Hepatocyte (in vitro differentiated cells): ENCODE measurements at regions not wholly inside any gene's neighbourhood (a gene's known extent, or its start where the extent isn't known, plus 50 kb on each side); places are given as distances from the start of the nearest gene placed in this dataset.

Experiments used
- DNase-seq: peaks from one replicate; pipeline ENCODE4 v3.0.0-alpha.2; 2016; ENCODE audit warnings: low spot score
- H2AFZ ChIP-seq: fragments of 200-600 bp; sonication (generic); 2 replicates; pipeline ENCODE4 v1.6.0; 2016; ENCODE audit warnings: antibody characterized with exemption, mild to moderate bottlenecking
- H3K27ac ChIP-seq: fragments of 200-600 bp; sonication (generic); 2 replicates; pipeline ENCODE4 v1.5.1; 2016; ENCODE audit warnings: mild to moderate bottlenecking
- H3K27me3 ChIP-seq: fragments of 200-600 bp; sonication (generic); 2 replicates; pipeline ENCODE4 v1.6.1; 2016
- H3K36me3 ChIP-seq: fragments of 200-600 bp; sonication (generic); replicated peaks from 2 replicates; pipeline ENCODE4 v1.5.1; 2016; ENCODE audit warnings: low read depth; ENCODE audit not compliant: insufficient read depth
- H3K4me1 ChIP-seq: fragments of 200-600 bp; sonication (generic); 2 replicates; pipeline ENCODE4 v1.5.1; 2016; ENCODE audit warnings: mild to moderate bottlenecking, moderate library complexity; ENCODE audit not compliant: insufficient read depth
- H3K4me2 ChIP-seq: fragments of 200-600 bp; sonication (generic); 2 replicates; pipeline ENCODE4 v1.6.0; 2016
- H3K4me3 ChIP-seq: fragments of 200-600 bp; sonication (generic); 2 replicates; pipeline ENCODE4 v1.5.1; 2016; ENCODE audit warnings: mild to moderate bottlenecking
- H3K79me2 ChIP-seq: fragments of 200-600 bp; sonication (generic); 2 replicates; pipeline ENCODE4 v1.6.0; 2017; ENCODE audit warnings: mild to moderate bottlenecking
- H3K9me2 ChIP-seq: fragments of 200-600 bp; sonication (generic); replicated peaks from 2 replicates; pipeline ENCODE4 v1.6.0; 2017; ENCODE audit warnings: mild to moderate bottlenecking; ENCODE audit not compliant: insufficient read depth
- H3K9me3 ChIP-seq: fragments of 200-600 bp; sonication (generic); 2 replicates; pipeline ENCODE4 v1.5.1; 2016; ENCODE audit warnings: low read depth, mild to moderate bottlenecking
- H4K20me1 ChIP-seq: fragments of 200-600 bp; sonication (generic); 2 replicates; pipeline ENCODE4 v1.6.0; 2016; ENCODE audit warnings: mild to moderate bottlenecking; ENCODE audit not compliant: insufficient read depth, poor library complexity, severe bottlenecking
- CTCF ChIP-seq: fragments of 200-600 bp; sonication (generic); IDR thresholded peaks from 2 replicates; pipeline ENCODE4 v1.5.1; 2016; ENCODE audit warnings: antibody characterized with exemption, mild to moderate bottlenecking; ENCODE audit not compliant: poor library complexity
- EZH2 ChIP-seq: fragments of 200-600 bp; sonication (generic); IDR thresholded peaks from 2 replicates; pipeline ENCODE4 v1.6.1; 2016; ENCODE audit warnings: antibody characterized with exemption, mild to moderate bottlenecking, borderline replicate concordance
- EZH2phosphoT487 ChIP-seq: fragments of 200-600 bp; sonication (generic); IDR thresholded peaks from one replicate; pipeline ENCODE4 v1.6.1; 2018; ENCODE audit warnings: antibody characterized with exemption, mild to moderate bottlenecking, low read depth, moderate library complexity; ENCODE audit not compliant: unreplicated experiment, severe bottlenecking
- WGBS: methylation state at CpG from one replicate; pipeline ENCODE4 v1.1.6; 2016; ENCODE audit warnings: low lambda C conversion rate; ENCODE audit errors: missing lambda C conversion rate; 5-methylcytosine and 5-hydroxymethylcytosine counted together

DNA sequence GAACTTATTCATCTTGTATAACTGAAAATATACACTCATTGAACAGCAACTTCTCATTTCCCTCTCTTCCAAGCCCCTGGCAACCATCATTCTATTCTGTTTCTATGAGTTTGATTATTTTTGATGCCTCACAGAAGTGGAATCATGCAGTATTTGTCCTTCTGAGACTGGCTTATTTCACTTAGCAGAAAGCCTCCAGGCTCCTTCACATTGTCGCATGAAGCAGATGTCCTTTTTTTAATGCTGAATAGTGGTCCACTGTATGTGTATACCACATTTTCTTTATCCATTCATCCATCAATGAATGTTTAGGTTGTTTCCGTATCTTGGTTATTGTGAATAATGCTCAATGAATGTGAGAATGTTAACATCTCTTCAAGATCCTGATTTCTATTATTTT lies 238.2 kb upstream of the KLF14 start:
- Histone ChIP-seq H2AFZ (no peak overlapping the region), H3K27ac (no peak overlapping the region), H3K4me3 (no peak overlapping the region), H3K9me3 (no peaks in the 10 kb centered on the region), H3K27me3 (no peaks in the 10 kb centered on the region), H4K20me1 (no peaks in the 10 kb centered on the region), H3K9me2 (no peaks in the 10 kb centered on the region), H3K36me3 (no peaks in the 10 kb centered on the region), H3K79me2 (no peaks in the 10 kb centered on the region), H3K4me2 (no peak overlapping the region), H3K4me1 (no peaks in the 10 kb centered on the region)
- no peak for TF ChIP-seq CTCF
- no peak for TF ChIP-seq EZH2phosphoT487
- 97% methylated on average over 2 of the region's 2 CpGs for WGBS
- DNase-seq, result no peak

DNA sequence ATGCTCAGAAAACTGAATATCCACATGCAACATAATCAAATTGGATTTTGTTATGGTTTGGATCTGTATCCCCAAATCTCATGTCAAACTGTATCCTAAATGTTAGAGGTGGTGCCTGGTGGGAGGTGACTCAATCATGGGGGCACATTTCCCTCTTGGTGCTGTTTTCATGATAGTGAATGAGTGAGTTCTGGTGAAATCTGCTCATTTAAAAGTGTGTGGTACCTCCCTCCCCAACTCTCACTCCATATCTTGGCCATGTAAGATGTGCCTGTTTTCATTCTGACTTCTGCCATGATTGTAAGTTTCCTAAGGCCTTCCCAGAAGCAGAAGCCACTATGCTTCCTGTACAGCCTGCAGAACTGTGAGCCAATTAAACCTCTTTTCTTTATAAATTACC lies 239.6 kb upstream of the KLF14 start:
- no peaks in the 10 kb centered on the region for H3K9me2 ChIP-seq
- no peak for DNase-seq
- H3K9me3 ChIP-seq, result no peaks in the 10 kb centered on the region
- H3K79me2 ChIP-seq, result no peaks in the 10 kb centered on the region
- H3K4me1 ChIP-seq, result no peaks in the 10 kb centered on the region
- no peak overlapping the region for H3K27ac ChIP-seq
- no peak overlapping the region for H2AFZ ChIP-seq
- no peak overlapping the region for H3K4me3 ChIP-seq
- no peaks in the 10 kb centered on the region for H3K27me3 ChIP-seq
- H3K4me2 ChIP-seq, result no peak overlapping the region
- TF ChIP-seq EZH2 (no peak), EZH2phosphoT487 (no peak), CTCF (no peak)
- no peaks in the 10 kb centered on the region for H4K20me1 ChIP-seq
- no peaks in the 10 kb centered on the region for H3K36me3 ChIP-seq

GRCh38 chr7:130974169-130974568 lies 240.2 kb upstream of the KLF14 start:
- Histone ChIP-seq H3K4me3 (no peak overlapping the region), H3K4me1 (no peaks in the 10 kb centered on the region), H3K79me2 (no peaks in the 10 kb centered on the region), H3K27ac (no peak overlapping the region), H4K20me1 (no peaks in the 10 kb centered on the region), H3K4me2 (no peak overlapping the region), H3K27me3 (no peaks in the 10 kb centered on the region), H3K36me3 (no peaks in the 10 kb centered on the region), H3K9me3 (no peaks in the 10 kb centered on the region), H2AFZ (no peak overlapping the region), H3K9me2 (no peaks in the 10 kb centered on the region)
- no peak for DNase-seq
- 94% methylated on average over 2 of the region's 2 CpGs for WGBS
- no peak for TF ChIP-seq CTCF
- TF ChIP-seq EZH2phosphoT487, result no peak
- TF ChIP-seq EZH2, result no peak

DNA sequence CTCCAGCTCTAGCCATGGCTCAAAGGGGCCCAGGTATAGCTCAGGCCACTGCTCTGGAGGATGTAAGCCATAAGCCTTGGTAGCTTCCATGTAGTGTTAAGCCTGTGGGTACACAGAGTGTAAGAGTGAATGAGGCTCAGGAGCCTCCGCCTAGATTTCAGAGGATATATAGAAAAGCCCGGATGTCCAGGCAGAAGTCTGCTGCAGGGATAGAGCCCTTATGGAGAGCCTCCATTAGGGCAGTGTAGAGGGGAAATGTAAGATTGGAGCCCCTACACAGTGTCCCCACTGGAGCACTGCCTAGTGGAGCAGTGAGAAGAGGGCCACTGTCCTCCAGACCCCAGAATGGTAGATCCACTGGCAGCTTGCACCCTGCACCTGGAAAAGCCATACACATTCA lies 240.8 kb upstream of the KLF14 start:
- Histone ChIP-seq H3K9me3 (no peaks in the 10 kb centered on the region), H3K4me1 (no peaks in the 10 kb centered on the region), H4K20me1 (no peaks in the 10 kb centered on the region), H3K27me3 (no peaks in the 10 kb centered on the region), H3K36me3 (no peaks in the 10 kb centered on the region), H3K79me2 (no peaks in the 10 kb centered on the region), H3K27ac (no peak overlapping the region), H3K9me2 (no peaks in the 10 kb centered on the region), H3K4me3 (no peak overlapping the region), H3K4me2 (no peak overlapping the region), H2AFZ (no peak overlapping the region)
- TF ChIP-seq EZH2 (no peak), EZH2phosphoT487 (no peak), CTCF (no peak)
- 93% methylated on average over 2 of the region's 2 CpGs for WGBS
- DNase-seq, result no peak
